ENCODE measurements at regions not wholly inside any gene's neighbourhood (a gene's known extent, or its start where the extent isn't known, plus 50 kb on each side); places are given as distances from the start of the nearest gene placed in this dataset.

GRCh38 chr17:70327279-70327678, 157.9 kb downstream of the KCNJ2 start:
- TF ChIP-seq, protein P1, sequence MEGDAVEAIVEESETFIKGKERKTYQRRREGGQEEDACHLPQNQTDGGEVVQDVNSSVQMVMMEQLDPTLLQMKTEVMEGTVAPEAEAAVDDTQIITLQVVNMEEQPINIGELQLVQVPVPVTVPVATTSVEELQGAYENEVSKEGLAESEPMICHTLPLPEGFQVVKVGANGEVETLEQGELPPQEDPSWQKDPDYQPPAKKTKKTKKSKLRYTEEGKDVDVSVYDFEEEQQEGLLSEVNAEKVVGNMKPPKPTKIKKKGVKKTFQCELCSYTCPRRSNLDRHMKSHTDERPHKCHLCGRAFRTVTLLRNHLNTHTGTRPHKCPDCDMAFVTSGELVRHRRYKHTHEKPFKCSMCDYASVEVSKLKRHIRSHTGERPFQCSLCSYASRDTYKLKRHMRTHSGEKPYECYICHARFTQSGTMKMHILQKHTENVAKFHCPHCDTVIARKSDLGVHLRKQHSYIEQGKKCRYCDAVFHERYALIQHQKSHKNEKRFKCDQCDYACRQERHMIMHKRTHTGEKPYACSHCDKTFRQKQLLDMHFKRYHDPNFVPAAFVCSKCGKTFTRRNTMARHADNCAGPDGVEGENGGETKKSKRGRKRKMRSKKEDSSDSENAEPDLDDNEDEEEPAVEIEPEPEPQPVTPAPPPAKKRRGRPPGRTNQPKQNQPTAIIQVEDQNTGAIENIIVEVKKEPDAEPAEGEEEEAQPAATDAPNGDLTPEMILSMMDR (IDR thresholded peaks at IDR 0.05): no peak
- TF ChIP-seq POLR2AphosphoS5 (IDR thresholded peaks at IDR 0.05) (no peak), POLR2A (IDR thresholded peaks at IDR 0.05) (no peak)
